ENCODE measurements at regions not wholly inside any gene's neighbourhood (a gene's known extent, or its start where the extent isn't known, plus 50 kb on each side); places are given as distances from the start of the nearest gene placed in this dataset.

DNA sequence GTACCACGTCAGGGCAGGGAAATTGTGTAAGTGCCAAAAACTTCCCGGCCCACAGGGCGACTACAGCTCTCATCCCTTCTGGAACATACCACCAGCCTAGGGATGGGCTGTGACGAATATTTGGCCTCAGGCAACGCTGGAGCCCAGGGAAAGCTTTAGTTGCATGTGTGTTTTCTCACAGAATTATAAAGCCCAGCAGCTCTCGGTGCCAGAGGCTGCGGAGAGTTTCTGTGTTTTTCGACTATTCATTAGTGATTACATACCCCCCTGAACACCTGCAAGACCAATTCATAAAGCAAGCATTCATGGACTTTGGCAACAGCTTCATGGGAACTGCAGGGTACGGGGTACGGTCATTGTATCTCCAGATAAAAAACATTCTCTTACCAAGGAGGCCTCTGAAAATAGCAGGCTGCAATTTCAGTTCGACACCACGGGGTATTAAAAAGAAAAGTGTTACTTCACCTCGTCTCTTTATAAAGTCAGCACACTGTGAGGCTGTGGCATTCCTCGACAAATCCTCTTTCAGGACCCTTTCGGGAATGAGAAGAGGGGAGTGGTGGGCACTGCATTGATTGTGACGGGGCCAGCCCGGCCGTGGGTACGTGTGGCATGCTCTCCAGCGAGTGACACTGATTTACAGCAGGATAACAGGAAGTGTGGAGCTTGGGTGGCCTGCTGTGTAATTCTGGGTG is 243.6 kb upstream of the SORL1-AS1 start:
- no peak for TF ChIP-seq POLR2A (IDR thresholded peaks at IDR 0.05)
- TF ChIP-seq, protein P1, sequence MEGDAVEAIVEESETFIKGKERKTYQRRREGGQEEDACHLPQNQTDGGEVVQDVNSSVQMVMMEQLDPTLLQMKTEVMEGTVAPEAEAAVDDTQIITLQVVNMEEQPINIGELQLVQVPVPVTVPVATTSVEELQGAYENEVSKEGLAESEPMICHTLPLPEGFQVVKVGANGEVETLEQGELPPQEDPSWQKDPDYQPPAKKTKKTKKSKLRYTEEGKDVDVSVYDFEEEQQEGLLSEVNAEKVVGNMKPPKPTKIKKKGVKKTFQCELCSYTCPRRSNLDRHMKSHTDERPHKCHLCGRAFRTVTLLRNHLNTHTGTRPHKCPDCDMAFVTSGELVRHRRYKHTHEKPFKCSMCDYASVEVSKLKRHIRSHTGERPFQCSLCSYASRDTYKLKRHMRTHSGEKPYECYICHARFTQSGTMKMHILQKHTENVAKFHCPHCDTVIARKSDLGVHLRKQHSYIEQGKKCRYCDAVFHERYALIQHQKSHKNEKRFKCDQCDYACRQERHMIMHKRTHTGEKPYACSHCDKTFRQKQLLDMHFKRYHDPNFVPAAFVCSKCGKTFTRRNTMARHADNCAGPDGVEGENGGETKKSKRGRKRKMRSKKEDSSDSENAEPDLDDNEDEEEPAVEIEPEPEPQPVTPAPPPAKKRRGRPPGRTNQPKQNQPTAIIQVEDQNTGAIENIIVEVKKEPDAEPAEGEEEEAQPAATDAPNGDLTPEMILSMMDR (IDR thresholded peaks at IDR 0.05), result no peak
